Activated CD4-positive, CD25-positive, alpha-beta regulatory T cell treated with anti-CD3 and anti-CD28 coated beads, Interleukin-2, amount 50 U/mL, for 72 hours (primary cell): ENCODE measurements at regions not wholly inside any gene's neighbourhood (a gene's known extent, or its start where the extent isn't known, plus 50 kb on each side); places are given as distances from the start of the nearest gene placed in this dataset.
A peak's percentile ranks its signal among the peaks of the same experiment; 100 is the strongest.

ENCODE experiments used
- DNase-seq: peaks from one replicate; pipeline ENCODE4 v3.0.0; 2021

- no peak for DNase-seq
Observed at GRCh38 chr22:49451070-49451840, 376.4 kb downstream of the BRD1 start.

GRCh38 chr22:49450498-49450897 lies 377.2 kb downstream of the BRD1 start:
- no peak for DNase-seq

- DNase-seq: no peak
Observed at GRCh38 chr22:49449811-49450446, 377.7 kb downstream of the BRD1 start.

DNA sequence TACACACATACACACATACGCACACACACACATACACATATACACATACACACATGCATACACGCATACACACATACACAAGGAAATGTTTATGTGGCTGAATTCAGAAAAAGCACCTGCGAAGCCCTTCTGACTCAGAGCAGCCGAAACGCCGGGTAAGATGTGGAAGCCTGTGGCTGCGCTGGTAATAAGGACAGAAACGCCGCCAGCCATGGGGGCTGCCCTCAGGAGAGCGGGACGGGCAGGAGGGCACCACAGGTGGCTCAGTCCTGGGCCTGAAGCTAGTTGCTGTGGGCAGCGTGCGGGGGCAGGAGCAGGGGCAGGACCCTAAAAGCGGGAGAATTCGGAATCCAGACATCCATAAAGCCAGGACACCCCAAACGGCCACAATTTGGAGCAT lies 378.3 kb downstream of the BRD1 start:
- DNase-seq: no peak

- DNase-seq: no peak
Observed at GRCh38 chr22:49448526-49448925, 379.1 kb downstream of the BRD1 start.

- DNase-seq: no peak
Observed at GRCh38 chr22:49447837-49448236, 379.8 kb downstream of the BRD1 start.

- DNase-seq: peak; percentile 57
Observed at GRCh38 chr22:49446759-49447710, 380.6 kb downstream of the BRD1 start.

DNA sequence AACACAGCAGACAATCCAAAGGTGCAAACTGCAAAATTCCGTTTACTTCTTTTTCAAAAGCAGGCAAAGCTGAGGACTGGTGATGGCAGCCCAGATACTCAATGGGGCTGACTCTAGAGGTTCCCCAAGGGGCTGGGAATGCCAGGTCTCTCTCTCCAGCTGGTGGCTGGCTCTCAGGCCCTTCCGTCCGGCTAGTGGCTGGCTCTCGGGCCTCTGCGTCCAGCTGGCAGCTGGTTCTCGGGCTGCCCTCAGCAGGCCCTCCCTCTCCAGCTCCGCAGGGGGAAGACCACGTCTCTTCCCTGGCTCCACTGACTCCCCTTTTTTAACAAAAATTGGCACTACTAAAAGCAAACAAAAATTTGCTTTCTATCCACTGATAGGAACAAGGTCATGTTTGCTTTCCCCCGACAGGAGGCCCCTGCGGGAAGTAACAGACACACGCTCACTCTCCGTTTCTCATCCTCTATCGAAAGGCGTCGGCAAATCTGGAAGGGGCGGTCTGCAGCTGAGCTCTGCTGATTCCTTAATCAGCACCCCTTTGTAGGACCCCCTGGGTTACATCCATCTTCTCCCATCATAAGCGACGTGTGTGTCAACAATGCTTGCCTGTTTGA lies 381.4 kb downstream of the BRD1 start:
- DNase-seq: no peak

DNA sequence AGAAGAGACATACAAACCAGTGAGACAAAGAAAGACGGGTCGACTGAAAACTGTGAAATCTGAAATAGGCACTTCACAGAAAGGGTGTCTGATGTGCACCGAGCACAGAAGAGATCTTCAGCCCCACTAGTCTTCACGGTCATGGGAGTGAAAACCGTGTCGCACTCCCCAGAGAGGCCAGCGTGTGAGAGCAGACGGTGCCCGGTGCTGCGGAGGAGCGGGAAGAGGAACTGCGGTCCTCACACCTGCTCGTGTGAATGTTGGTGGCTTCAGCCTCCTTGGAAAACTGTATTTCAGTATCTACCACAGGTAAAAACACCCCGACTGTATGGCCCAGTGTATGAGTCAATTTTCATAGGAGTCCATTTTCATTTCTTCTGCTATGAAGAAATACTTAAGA lies 382.9 kb downstream of the BRD1 start:
- DNase-seq: no peak

DNA sequence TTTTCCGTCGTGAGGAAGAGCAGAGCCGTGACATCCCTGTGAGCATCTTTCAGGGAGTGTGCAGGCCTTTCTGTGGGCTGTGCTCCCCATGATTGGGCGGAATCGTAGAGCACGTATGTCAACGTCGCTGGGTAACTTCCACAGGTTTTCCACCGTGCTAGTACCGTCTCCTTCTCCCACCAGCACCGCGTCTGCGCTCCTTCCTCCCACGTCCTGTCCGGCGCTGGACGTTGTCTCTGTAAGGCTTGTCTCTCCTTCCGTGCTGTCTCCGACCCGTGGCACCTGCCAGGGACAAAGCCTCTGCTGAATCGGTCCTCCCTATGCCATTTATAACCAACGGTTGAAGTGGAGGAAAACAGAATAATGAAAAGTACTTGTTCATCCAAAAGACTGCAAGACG lies 386.7 kb downstream of the BRD1 start:
- DNase-seq: no peak

DNA sequence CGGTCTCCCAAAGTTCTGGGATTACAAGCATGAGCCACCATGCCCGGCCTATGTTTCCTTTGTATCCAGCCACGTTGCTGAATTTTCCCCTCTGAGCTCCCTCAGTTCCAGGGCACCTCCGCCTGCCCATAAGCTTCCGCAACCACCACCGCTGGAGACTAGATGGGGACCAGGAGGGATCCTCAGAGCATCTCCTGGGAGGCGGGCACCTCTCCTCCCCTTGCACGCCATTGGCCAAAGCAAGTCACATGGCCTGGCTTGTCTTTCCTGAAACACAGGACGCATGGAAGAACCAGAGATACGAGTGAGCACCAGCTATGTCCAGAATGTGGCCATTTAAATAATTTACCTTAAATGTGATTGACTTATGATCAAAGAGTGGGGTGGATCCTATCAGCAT lies 388.3 kb downstream of the BRD1 start:
- no peak for DNase-seq

DNA sequence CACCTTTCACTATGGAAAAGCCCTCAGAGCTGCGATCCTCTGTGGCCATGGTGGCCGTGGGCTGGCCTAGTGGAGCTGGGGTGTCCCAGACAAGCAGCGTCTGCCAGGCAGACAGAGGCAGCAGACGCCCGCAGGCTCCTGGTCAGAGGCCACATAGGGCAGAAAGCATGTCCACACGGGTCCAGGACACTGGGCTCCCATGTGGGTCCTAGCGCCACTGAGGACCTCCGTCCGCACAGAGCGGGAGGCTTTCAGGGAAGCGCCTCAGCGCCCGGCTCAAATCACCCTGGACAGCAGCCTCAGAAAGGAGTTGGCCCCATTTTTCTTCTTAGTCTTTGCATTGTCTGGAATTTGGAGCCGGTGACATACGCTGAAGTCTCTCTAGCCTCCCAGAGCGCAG lies 389.7 kb downstream of the BRD1 start:
- no peak for DNase-seq

GRCh38 chr22:49437356-49437755 lies 390.3 kb downstream of the BRD1 start:
- no peak for DNase-seq

- DNase-seq: no peak
Observed at GRCh38 chr22:49436056-49436455, 391.6 kb downstream of the BRD1 start.

- no peak for DNase-seq
Observed at GRCh38 chr22:49435596-49435995, 392.1 kb downstream of the BRD1 start.

GRCh38 chr22:49433717-49434611 lies 393.7 kb downstream of the BRD1 start:
- no peak for DNase-seq

DNA sequence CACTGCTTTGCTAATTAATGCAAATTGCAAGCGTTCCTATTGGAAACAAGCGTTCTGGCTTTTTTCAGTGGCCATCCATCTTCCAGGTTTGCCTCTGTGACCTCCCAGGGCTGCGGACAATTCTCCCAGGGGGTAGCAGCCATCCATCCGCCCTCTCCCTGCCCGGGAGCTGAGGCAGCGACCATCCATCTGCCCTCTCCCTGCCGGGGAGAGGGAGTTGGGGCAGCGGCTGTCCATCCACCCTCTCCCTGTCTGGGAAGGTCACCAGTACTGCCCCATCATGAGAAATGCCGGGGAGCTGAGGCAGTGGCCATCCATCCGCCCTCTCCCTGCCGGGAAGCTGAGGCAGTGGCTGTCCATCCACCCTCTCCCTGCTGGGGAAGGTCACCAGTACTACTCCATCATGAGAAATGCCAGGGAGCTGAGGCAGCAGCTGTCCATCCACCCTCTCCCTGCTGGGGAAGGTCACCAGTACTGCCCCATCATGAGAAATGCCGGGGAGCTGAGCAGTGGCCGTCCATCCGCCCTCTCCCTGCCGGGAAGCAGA lies 394.7 kb downstream of the BRD1 start:
- DNase-seq: no peak

DNA sequence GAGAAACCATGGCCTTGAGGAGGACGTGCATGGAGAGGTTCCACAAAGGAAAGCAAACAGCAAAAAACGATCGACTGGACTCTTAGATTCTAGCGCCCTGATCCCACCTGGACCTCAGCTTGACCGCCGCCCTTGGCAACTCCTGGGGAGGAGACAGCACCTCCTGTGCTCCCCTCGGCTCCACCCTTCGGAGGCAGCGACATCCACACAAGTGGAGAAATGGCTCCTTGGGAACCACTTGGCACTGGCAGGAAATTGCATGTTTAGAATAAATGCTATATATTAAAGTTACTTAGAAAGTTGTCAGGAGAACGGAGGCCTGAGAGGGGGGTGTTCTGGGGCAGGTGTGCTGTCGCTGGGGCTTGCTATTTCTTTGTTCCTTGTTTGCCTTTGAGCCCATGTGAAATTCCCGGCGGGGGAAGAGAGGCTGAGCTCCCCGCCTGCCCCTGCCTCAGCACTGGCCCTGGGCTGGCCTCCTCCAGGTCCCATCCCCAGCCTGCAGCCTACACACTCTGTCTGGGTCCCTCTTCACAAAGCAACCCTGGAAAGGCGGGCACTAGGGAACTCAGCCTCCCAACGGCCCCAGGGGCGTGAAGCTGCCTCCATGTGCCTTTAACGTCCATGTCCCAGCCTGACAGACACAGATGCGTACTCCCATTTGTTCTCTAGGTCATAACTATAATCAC lies 395.3 kb downstream of the BRD1 start:
- DNase-seq: no peak

GRCh38 chr22:49431551-49431950 lies 396.1 kb downstream of the BRD1 start:
- no peak for DNase-seq

- DNase-seq: no peak
Observed at GRCh38 chr22:49429066-49429465, 398.6 kb downstream of the BRD1 start.

DNA sequence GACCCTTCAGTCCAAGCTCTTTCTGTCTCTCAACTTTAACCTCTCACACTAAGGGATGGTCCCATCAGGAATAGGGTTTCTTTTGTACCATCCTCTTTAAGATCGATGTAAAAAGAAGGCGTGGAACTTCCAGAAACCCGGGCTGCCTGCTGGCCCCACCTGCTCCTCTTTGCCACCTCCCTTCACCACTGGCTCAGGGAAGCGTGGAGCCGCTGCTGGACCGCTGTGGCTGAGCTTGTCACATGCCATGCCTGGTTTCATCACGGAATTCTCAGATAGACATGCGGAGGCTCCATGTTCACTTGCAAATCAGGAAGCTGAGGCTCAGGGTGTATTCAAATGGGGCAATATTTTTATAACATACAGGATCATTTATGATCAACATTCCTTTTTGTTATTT lies 399.7 kb downstream of the BRD1 start:
- no peak for DNase-seq
